ENCODE measurements at regions not wholly inside any gene's neighbourhood (a gene's known extent, or its start where the extent isn't known, plus 50 kb on each side); places are given as distances from the start of the nearest gene placed in this dataset.

DNA sequence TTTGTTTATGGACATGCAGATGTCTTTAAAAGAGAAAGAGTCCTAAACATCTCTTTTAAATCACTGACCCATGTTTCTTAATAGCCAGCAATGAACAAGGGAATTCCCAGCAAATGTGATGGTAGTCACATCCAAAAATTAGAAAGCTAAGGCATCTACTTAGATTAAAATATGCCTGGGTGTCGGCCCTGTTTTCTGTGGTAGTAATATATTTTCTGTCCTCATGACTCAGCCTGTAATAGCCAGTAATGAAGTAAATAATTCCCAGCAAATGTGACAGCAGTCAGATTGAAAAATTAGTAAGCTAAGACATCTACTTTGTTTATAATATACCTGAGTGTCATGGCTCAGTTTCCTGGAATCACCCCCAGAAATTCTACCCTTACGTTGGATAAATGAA lies 60.6 kb upstream of the MYRIP start:
- Mint-ChIP-seq H3K4me3 (no peak overlapping the region), H3K9me3 (no peaks in the 10 kb centered on the region), H3K27me3 (ENCODE audit: low read depth) (peaks cover 7% of the 10 kb centered on the region), H3K4me1 (ENCODE audit: low read depth) (no peaks in the 10 kb centered on the region), H3K36me3 (ENCODE audit: insufficient read depth) (no peaks in the 10 kb centered on the region)
- DNase-seq (no peak), ATAC-seq (no peak)

DNA sequence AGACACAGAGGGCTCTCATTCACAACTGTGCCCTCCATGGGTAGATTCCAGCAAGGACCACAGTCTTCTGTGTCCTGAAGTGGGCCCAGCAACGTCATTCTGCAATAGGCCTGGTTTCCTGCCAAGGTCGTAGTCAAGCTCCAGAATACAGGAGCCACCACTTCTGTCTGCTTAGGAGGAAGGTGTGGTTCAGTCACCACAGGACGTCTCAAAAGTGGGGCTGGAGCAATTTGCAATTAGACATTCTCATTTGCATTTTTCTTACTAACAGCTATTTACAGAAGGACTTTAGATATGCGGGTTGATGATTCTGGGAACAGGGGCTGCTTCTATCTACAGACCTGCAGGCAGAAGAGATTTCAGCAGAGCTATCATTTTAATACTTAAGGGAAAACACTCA lies 58.7 kb upstream of the MYRIP start:
- no peaks in the 10 kb centered on the region for H3K4me1 Mint-ChIP-seq (ENCODE audit: low read depth)
- no peak for ATAC-seq
- peaks cover 7% of the 10 kb centered on the region for H3K27me3 Mint-ChIP-seq (ENCODE audit: low read depth)
- H3K4me3 Mint-ChIP-seq = no peak overlapping the region
- no peaks in the 10 kb centered on the region for H3K9me3 Mint-ChIP-seq
- no peak for DNase-seq
- no peaks in the 10 kb centered on the region for H3K36me3 Mint-ChIP-seq (ENCODE audit: insufficient read depth)

DNA sequence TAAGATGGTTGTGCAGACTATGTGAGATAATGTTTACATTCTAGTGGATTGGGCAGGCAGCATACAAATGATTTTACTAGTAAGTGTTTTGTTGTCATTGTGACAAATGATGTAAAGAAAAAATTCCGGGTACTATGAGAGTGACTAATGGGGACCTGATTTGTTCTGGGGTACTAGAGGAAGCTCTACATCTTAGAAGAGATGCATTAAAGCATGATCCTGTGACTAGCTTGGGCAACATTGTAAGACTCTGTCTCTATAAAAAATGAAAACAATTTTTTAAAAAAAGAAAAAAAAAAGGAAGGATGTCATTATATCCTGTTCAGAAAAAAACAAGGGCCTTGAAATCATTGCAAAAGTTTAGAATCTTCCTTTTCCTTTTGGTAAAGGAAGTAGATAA lies 58.1 kb upstream of the MYRIP start:
- DNase-seq (no peak), ATAC-seq (no peak)
- Mint-ChIP-seq H3K4me3 (no peak overlapping the region), H3K9me3 (no peaks in the 10 kb centered on the region), H3K36me3 (ENCODE audit: insufficient read depth) (no peaks in the 10 kb centered on the region), H3K27me3 (ENCODE audit: low read depth) (peaks cover 7% of the 10 kb centered on the region), H3K4me1 (ENCODE audit: low read depth) (no peaks in the 10 kb centered on the region)

DNA sequence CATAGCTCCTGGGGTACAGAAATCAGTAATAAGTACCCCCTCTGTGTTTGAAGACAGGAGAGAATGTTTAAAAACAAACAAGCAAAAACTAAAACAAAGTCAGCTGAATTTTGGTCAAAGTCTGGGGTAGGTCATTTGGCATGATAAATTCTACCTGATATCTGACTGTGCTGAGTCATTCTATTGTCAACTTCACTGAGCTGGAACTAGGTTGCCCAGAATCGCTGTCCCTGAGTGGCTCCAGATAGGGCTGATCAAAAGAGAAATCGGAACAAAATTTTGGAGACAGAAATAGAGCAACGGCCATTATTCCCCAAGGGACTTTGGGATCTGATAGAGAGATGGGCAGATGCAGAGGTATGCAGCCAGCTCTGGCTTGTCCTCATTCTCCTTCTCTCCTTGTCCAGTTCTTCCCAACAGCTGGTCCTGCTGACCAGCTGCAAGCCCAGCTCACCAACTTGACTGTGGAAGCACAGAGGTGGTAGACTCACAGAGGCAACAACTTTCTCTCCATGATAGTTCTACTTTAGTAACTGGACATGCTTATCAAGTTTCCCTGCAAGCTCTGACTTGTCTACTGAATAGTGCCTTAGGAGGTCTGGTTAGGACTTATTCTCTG lies 57.3 kb upstream of the MYRIP start:
- ATAC-seq = no peak
- H3K4me3 Mint-ChIP-seq = no peak overlapping the region

DNA sequence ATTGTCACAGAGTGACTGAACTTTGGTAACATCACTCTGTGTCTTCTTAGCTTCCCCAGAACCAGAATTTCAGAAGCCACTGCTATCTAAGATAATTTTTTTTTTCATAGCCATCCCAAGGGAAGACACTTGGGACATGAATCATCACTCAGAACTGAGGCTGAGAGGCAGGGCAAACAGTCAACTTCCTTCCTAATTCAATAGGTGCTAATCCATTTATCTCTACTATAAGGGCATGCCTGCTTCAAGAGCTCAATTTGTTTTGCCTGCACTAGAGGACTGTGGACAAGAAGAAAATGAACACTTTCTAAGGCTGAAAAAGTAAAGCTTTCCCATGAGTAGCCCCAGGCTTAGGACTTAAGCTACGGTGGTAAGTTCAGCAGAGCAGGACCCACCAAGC lies 56.7 kb upstream of the MYRIP start:
- Mint-ChIP-seq H3K4me3 (no peak overlapping the region), H3K4me1 (ENCODE audit: low read depth) (no peaks in the 10 kb centered on the region), H3K9me3 (no peaks in the 10 kb centered on the region), H3K27me3 (ENCODE audit: low read depth) (peaks cover 4% of the 10 kb centered on the region), H3K36me3 (ENCODE audit: insufficient read depth) (no peaks in the 10 kb centered on the region)
- DNase-seq (no peak), ATAC-seq (no peak)

More for the DNA sequence above, 57.3 kb upstream of the MYRIP start:
- H3K36me3 Mint-ChIP-seq (ENCODE audit: insufficient read depth) = no peaks in the 10 kb centered on the region
- DNase-seq = no peak
- H3K4me1 Mint-ChIP-seq (ENCODE audit: low read depth) = no peaks in the 10 kb centered on the region
- peaks cover 4% of the 10 kb centered on the region for H3K27me3 Mint-ChIP-seq (ENCODE audit: low read depth)
- no peaks in the 10 kb centered on the region for H3K9me3 Mint-ChIP-seq

DNA sequence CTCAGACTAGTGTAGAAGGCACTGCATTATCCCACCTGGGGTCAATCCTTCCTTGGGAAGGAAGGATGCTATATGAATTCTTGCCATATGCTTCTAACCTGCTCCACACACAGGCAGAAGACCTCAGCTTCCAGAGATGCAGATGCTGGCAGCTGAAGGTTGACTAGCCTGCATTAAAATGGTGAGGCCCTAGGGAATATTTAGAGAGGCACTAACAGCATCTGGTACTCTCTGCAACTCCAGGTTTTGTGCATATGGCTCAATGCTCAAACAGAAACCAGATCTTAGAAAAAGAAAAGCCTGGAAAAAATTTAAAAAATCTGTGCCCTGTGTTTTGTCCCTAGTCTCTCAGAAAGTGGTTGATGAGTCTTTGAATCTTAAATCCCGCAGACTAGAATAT lies 56.0 kb upstream of the MYRIP start:
- Mint-ChIP-seq H3K36me3 (ENCODE audit: insufficient read depth) (no peaks in the 10 kb centered on the region), H3K4me3 (no peak overlapping the region), H3K27me3 (ENCODE audit: low read depth) (peaks cover 4% of the 10 kb centered on the region), H3K9me3 (no peaks in the 10 kb centered on the region), H3K4me1 (ENCODE audit: low read depth) (no peaks in the 10 kb centered on the region)
- no peak for DNase-seq
- ATAC-seq = no peak

DNA sequence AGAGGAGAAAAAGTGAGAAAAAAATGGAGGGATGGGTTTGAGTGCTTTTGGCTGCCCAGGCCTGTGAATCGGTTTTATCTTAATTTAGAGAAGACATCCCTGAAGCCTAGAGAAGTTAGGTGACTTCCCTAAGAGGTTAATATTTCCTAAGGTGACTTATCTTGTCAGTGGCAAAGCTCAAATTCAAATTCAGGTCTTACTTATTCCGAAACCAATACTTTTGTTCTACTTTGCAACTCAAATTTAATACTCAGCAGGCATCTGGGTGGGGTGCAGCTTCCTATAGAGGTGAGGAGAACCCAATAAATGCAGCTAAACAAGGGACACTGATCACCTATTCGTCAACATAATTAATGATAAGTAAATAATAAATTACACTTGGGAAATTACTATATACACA lies 54.9 kb upstream of the MYRIP start:
- ATAC-seq (no peak), DNase-seq (no peak)
- no peak overlapping the region for H3K4me3 Mint-ChIP-seq
- H3K36me3 Mint-ChIP-seq (ENCODE audit: insufficient read depth) = no peaks in the 10 kb centered on the region
- no peaks in the 10 kb centered on the region for H3K4me1 Mint-ChIP-seq (ENCODE audit: low read depth)
- H3K27me3 Mint-ChIP-seq (ENCODE audit: low read depth) = peaks cover 4% of the 10 kb centered on the region
- no peaks in the 10 kb centered on the region for H3K9me3 Mint-ChIP-seq

DNA sequence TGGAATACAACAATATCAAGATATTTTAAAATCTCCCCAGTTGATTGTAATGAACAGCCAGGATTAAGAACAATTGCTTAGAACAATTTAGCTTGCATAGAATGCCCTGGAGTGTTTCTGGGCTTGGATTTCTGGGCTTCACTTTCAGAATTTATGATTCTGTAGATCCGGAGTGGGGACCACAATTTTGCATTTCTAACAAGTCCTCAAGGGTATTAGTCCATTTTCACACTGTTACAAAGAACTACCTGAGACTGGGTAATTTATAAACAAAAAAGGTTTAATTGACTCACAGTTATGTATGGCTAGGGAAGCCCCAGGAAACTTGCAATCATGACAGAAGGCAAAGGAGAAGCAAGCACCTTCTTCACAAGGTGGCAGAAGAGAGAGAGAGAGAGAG lies 54.3 kb upstream of the MYRIP start:
- Mint-ChIP-seq H3K27me3 (ENCODE audit: low read depth) (peaks cover 4% of the 10 kb centered on the region), H3K36me3 (ENCODE audit: insufficient read depth) (no peaks in the 10 kb centered on the region), H3K9me3 (no peaks in the 10 kb centered on the region), H3K4me1 (ENCODE audit: low read depth) (no peaks in the 10 kb centered on the region), H3K4me3 (no peak overlapping the region)
- no peak for ATAC-seq
- DNase-seq = no peak

DNA sequence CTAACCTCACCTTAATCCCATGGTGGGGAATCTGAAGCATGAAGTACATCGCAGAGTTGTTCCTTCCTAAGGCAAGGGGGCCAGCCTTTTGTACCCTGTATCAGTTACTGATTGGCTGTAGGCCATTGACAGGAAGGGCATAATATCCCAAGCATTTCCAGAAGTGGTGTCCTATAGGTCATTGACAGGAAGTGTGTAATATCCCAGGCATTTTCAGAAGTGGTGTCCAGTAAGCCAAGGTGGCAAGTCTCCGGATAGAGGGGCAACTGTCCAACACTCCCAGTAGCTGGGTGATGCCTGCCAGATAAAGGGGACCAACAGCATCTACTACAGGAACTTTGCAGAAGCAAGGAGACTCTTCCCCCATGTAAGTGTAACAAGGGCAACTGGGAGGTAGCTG lies 52.1 kb upstream of the MYRIP start:
- DNase-seq (no peak), ATAC-seq (no peak)
- Mint-ChIP-seq H3K9me3 (no peaks in the 10 kb centered on the region), H3K4me1 (ENCODE audit: low read depth) (no peaks in the 10 kb centered on the region), H3K36me3 (ENCODE audit: insufficient read depth) (no peaks in the 10 kb centered on the region), H3K27me3 (ENCODE audit: low read depth) (no peaks in the 10 kb centered on the region), H3K4me3 (no peak overlapping the region)
